GM13976 (cell line): ENCODE measurements at regions not wholly inside any gene's neighbourhood (a gene's known extent, or its start where the extent isn't known, plus 50 kb on each side); places are given as distances from the start of the nearest gene placed in this dataset.

Source experiments
- DNase-seq: peaks from one replicate; pipeline ENCODE4 v3.0.0; 2012; ENCODE audit warnings: low spot score
- CTCF ChIP-seq: IDR thresholded peaks from 2 replicates; pipeline ENCODE4 v1.5.1; 2012; ENCODE audit warnings: borderline replicate concordance, mild to moderate bottlenecking; ENCODE audit not compliant: insufficient read depth; ENCODE audit errors: extremely low read depth, missing control alignments, control extremely low read depth
- in situ Hi-C: fragments of 300-500 bp; cut with MboI; formaldehyde crosslinking; loops from one replicate; pipeline ENCODE4 v1.12.0; 2022; ENCODE audit warnings: low sequenced_read_pairs, mixed read lengths, inconsistent platforms; ENCODE audit not compliant: unreplicated experiment

DNA sequence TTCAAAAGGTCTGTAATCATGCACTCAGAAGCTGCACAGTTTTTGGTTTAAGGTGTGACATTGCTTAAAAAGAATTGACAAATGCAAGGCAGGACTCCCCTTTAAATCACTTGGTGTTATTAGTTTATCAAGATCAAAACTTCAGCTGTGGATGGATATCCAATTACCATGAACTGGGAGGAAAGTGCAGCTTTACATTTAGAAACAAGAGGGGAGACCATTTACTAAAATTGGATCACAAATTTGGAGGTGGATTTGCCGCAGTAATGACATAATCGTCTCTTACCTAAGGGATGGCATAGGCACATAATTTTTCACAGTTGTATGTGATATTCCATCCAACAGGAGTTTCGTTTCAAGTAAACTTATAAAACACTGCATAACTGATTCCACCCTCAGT, 1610.2 kb downstream of the SLITRK5 start:
- in situ Hi-C loops, result no loop called here

DNA sequence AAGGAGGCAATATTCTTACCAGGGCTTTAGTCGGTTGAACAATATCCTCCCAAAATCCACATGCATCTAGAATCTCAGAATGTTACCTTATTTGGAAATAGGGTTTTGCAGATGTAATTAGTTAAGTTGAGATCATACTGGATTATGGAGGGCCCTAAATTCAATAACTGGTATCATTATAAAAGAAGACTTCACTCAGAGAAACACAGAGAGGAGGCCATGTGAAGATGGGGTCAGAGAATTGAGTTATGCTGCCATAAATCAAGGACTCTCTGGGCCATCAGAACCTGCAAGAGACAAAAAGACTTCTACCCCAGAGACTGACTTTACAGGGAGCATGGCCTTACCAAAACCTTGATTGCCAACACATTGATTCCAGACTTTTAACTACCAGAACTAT, 1611.1 kb downstream of the SLITRK5 start:
- in situ Hi-C loops, result no loop called here
- TF ChIP-seq CTCF, result no peak
- DNase-seq, result no peak

More for the DNA sequence above, 1610.2 kb downstream of the SLITRK5 start:
- no peak for DNase-seq
- TF ChIP-seq CTCF, result no peak

- no peak for TF ChIP-seq CTCF
- in situ Hi-C loops, result no loop called here
- DNase-seq, result no peak
These were observed 1616.2 kb downstream of the SLITRK5 start for GRCh38 chr13:89287381-89287780.

GRCh38 chr13:89294115-89294867, 1623.1 kb downstream of the SLITRK5 start:
- no peak for DNase-seq
- in situ Hi-C loops, result no loop called here
- TF ChIP-seq CTCF, result no peak

DNA sequence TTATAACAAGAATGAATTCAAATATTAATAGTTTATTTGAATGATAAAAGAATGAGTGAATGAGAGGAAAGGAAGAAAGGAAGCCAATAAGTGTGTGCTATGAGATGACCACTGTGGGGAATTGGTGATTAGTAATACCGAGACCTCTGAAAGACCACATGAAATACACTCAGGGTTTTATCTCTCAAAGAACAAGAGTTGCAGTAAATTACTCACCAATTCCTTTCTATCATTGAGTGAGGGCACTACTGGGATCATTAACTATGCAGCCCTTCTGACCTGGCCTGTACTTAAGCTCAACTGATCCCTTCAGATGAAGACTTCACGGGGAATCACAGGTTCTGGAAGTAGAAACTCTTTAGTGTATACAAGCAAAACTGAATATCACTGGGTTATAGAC, 1636.1 kb downstream of the SLITRK5 start:
- no peak for DNase-seq
- in situ Hi-C loops, result no loop called here
- no peak for TF ChIP-seq CTCF

GRCh38 chr13:89310943-89311672, 1639.9 kb downstream of the SLITRK5 start:
- DNase-seq, result no peak
- in situ Hi-C loops, result no loop called here
- TF ChIP-seq CTCF, result no peak
